ENCODE measurements at regions not wholly inside any gene's neighbourhood (a gene's known extent, or its start where the extent isn't known, plus 50 kb on each side); places are given as distances from the start of the nearest gene placed in this dataset.

- Histone ChIP-seq H3K23me2 (ENCODE audit: low read depth, low read length) (no peaks in the 10 kb centered on the region), H3K4ac (replicated peaks; ENCODE audit: insufficient read length, low read depth, low read length) (no peak overlapping the region), H2AK5ac (ENCODE audit: low read depth, low read length) (no peak overlapping the region), H2AFZ (ENCODE audit: low read length) (no peak overlapping the region), H3K56ac (replicated peaks; ENCODE audit: insufficient read length, low read depth, low read length) (no peak overlapping the region), H3K27me3 (replicated peaks in 1 of 4; ENCODE audit: control insufficient read depth in 3 of 4, extremely low read depth in 1 of 4, insufficient read depth in 3 of 4, low read length in 3 of 4) (peaks cover 79 to 99% (median 95%) of the 10 kb centered on the region in 4 experiments), H3K79me1 (ENCODE audit: low read depth, low read length) (no peaks in the 10 kb centered on the region), H2BK12ac (ENCODE audit: low read depth, low read length) (no peak overlapping the region), H3K27ac (ENCODE audit: low read depth, low read length) (no peak overlapping the region), H4K8ac (ENCODE audit: extremely low read depth, insufficient read depth, low read length) (no peak overlapping the region), H3K36me3 (ENCODE audit: control insufficient read depth in 2 of 4, insufficient read depth in 4 of 4, low read length in 3 of 4) (no peaks in the 10 kb centered on the region), H3K9me3 (ENCODE audit: insufficient read depth in 2 of 2, low read depth in 1 of 2, low read length in 1 of 2) (peaks cover 0 to 6% of the 10 kb centered on the region in 2 experiments; a peak in 1 of 4 replicates), H3K4me1 (replicated peaks in 1 of 4; ENCODE audit: control insufficient read depth in 3 of 4, insufficient read depth in 4 of 4, low read length in 3 of 4) (no peaks in the 10 kb centered on the region), H3K4me2 (ENCODE audit: insufficient read depth in 1 of 2, low read depth in 2 of 2, low read length in 2 of 2) (no peak overlapping the region), H2BK15ac (ENCODE audit: low read length) (no peak overlapping the region), H3K23ac (ENCODE audit: insufficient read length) (no peak overlapping the region), H4K5ac (ENCODE audit: insufficient read length, low read depth, low read length) (no peak overlapping the region), H3K4me3 (ENCODE audit: extremely low read depth in 1 of 4, insufficient read depth in 2 of 4, low read depth in 3 of 4, low read length in 4 of 4) (no peak overlapping the region), H3K14ac (ENCODE audit: insufficient read length) (no peak overlapping the region), H2BK120ac (replicated peaks; ENCODE audit: low read depth, low read length) (no peak overlapping the region), H2BK20ac (ENCODE audit: low read length) (no peak overlapping the region), H3K18ac (ENCODE audit: extremely low read depth, low read length) (no peak overlapping the region), H2BK5ac (ENCODE audit: low read depth, low read length) (no peak overlapping the region), H4K20me1 (replicated peaks in 1 of 2; ENCODE audit: control insufficient read depth in 1 of 2, insufficient read depth in 2 of 2, low read length in 2 of 2) (no peaks in the 10 kb centered on the region), H3K9ac (replicated peaks in 1 of 4; ENCODE audit: extremely low read depth in 1 of 4, low read depth in 3 of 4, low read length in 3 of 4) (no peak overlapping the region), H4K91ac (replicated peaks; ENCODE audit: insufficient read length, low read length) (no peak overlapping the region), H3K79me2 (ENCODE audit: control insufficient read depth in 1 of 2, insufficient read depth in 2 of 2, low read length in 2 of 2) (no peaks in the 10 kb centered on the region)
- DNase-seq (ENCODE audit: low read depth in 1 of 2, low spot score in 2 of 2) (no peak), FAIRE-seq (no peak)
- WGBS, 2 experiments (ENCODE audit: extremely low coverage in 1 of 2, insufficient coverage in 1 of 2, insufficient read length in 1 of 2, insufficient replicate concordance in 2 of 2, low coverage in 1 of 2, low lambda C conversion rate in 2 of 2, missing lambda C conversion rate in 1 of 2), result 87% methylated on average over 5 of the region's 5 CpGs; no CpG with 5 or more reads in 1 of the 2 experiments
- ChIA-PET CTCF (ENCODE audit: partially characterized antibody) (interaction anchor here (1.2 to 2.7 kb wide), 3 partner anchors 9 to 47 kb away, joined by 3 to 7 read pairs (median 7); no protein-coding TSS in a partner anchor), POLR2A (ENCODE audit: partially characterized antibody) (no interaction called here)
- TF ChIP-seq EGR1 (IDR thresholded peaks at IDR 0.05; ENCODE audit: borderline replicate concordance, low read depth, low read length), result no peak
- TF ChIP-seq CBX5 (IDR thresholded peaks at IDR 0.05; ENCODE audit: low read depth, low read length), result no peak
- no peak for TF ChIP-seq CHD1 (IDR thresholded peaks at IDR 0.05; ENCODE audit: low read depth, low read length)
- TF ChIP-seq SUZ12 (IDR thresholded peaks at IDR 0.05; ENCODE audit: low read length), result no peak
- TF ChIP-seq CBX8 (IDR thresholded peaks at IDR 0.05; ENCODE audit: borderline replicate concordance, low read depth, low read length), result no peak
- no peak for TF ChIP-seq SAP30 (IDR thresholded peaks at IDR 0.05; ENCODE audit: insufficient read depth, insufficient replicate concordance, low read length)
- no peak for TF ChIP-seq RAD21 (IDR thresholded peaks at IDR 0.05 in 1 of 2, conservative IDR thresholded peaks at IDR 0.05 in 1 of 2; ENCODE audit: low read depth in 2 of 2, low read length in 2 of 2)
- no peak for TF ChIP-seq JUN (IDR thresholded peaks at IDR 0.05; ENCODE audit: low read depth, low read length)
- no peak for TF ChIP-seq TBP (IDR thresholded peaks at IDR 0.05; ENCODE audit: low read depth, low read length)
- TF ChIP-seq RFX5 (IDR thresholded peaks at IDR 0.05; ENCODE audit: borderline replicate concordance, low read depth, low read length), result no peak
These were observed 119.1 kb downstream of the ZNF280B start for GRCh38 chr22:22389467-22389866.

Measured in H1 (cell line).